HEK293 (cell line): ENCODE measurements at regions not wholly inside any gene's neighbourhood (a gene's known extent, or its start where the extent isn't known, plus 50 kb on each side); places are given as distances from the start of the nearest gene placed in this dataset.

Experiments
- BCL11B ChIP-seq: fragments of 450-650 bp; formaldehyde crosslinking; IDR thresholded peaks from 2 replicates; pipeline ENCODE4 v1.5.1; 2016; ENCODE audit warnings: low read depth, missing biosample characterization, missing genetic modification characterization
- BCL6B ChIP-seq: fragments of 450-650 bp; formaldehyde crosslinking; IDR thresholded peaks from 2 replicates; pipeline ENCODE4 v1.5.1; 2017; ENCODE audit warnings: missing biosample characterization, missing genetic modification characterization
- ELK4 ChIP-seq: IDR thresholded peaks from 2 replicates; pipeline ENCODE4 v1.6.1; 2011; ENCODE audit warnings: mild to moderate bottlenecking, low read depth, low read length, borderline replicate concordance
- GLI4 ChIP-seq: fragments of 450-650 bp; formaldehyde crosslinking; IDR thresholded peaks from 2 replicates; pipeline ENCODE4 v1.5.1; 2016; ENCODE audit warnings: missing biosample characterization, missing genetic modification characterization
- KLF1 ChIP-seq: fragments of 450-650 bp; formaldehyde crosslinking; IDR thresholded peaks from 2 replicates; pipeline ENCODE4 v1.5.1; 2016; ENCODE audit warnings: missing biosample characterization, missing genetic modification characterization
- KLF8 ChIP-seq: fragments of 450-650 bp; formaldehyde crosslinking; IDR thresholded peaks from 2 replicates; pipeline ENCODE4 v1.5.1; 2016; ENCODE audit warnings: missing biosample characterization, missing genetic modification characterization
- PRDM1 ChIP-seq: fragments of 450-650 bp; formaldehyde crosslinking; IDR thresholded peaks from 2 replicates; pipeline ENCODE4; 2016; ENCODE audit warnings: missing biosample characterization, missing genetic modification characterization
- SCRT1 ChIP-seq: fragments of 450-650 bp; formaldehyde crosslinking; IDR thresholded peaks from 2 replicates; pipeline ENCODE4 v1.5.1; 2016; ENCODE audit warnings: missing biosample characterization, missing genetic modification characterization, borderline replicate concordance
- ZBTB11 ChIP-seq: fragments of 450-650 bp; formaldehyde crosslinking; conservative IDR thresholded peaks from 2 replicates; pipeline ENCODE4 v1.5.1; 2016; ENCODE audit warnings: low read depth, missing biosample characterization, missing genetic modification characterization
- ZBTB17 ChIP-seq: fragments of 450-650 bp; formaldehyde crosslinking; IDR thresholded peaks from 2 replicates; pipeline ENCODE4 v1.5.1; 2016; ENCODE audit warnings: missing biosample characterization, missing genetic modification characterization
- ZEB2 ChIP-seq: fragments of 450-650 bp; formaldehyde crosslinking; IDR thresholded peaks from 2 replicates; pipeline ENCODE4 v1.5.1; 2016; ENCODE audit warnings: missing biosample characterization, missing genetic modification characterization
- ZNF174 ChIP-seq: fragments of 450-650 bp; formaldehyde crosslinking; IDR thresholded peaks from 2 replicates; pipeline ENCODE4 v1.5.0; 2017; ENCODE audit warnings: missing biosample characterization, mild to moderate bottlenecking, missing genetic modification characterization
- ZNF19 ChIP-seq: fragments of 450-650 bp; formaldehyde crosslinking; IDR thresholded peaks from 2 replicates; pipeline ENCODE4; 2016; ENCODE audit warnings: missing biosample characterization, missing genetic modification characterization, low read depth
- ZNF221 ChIP-seq: fragments of 450-650 bp; formaldehyde crosslinking; IDR thresholded peaks from 2 replicates; pipeline ENCODE4 v1.5.1; 2017; ENCODE audit warnings: missing biosample characterization, missing genetic modification characterization, borderline replicate concordance
- ZNF24 ChIP-seq: fragments of 450-650 bp; formaldehyde crosslinking; IDR thresholded peaks from 2 replicates; pipeline ENCODE4 v1.5.1; 2016; ENCODE audit warnings: missing biosample characterization, missing genetic modification characterization
- ZNF280D ChIP-seq: fragments of 450-650 bp; formaldehyde crosslinking; IDR thresholded peaks from 2 replicates; pipeline ENCODE4 v1.5.1; 2016; ENCODE audit warnings: missing biosample characterization, missing genetic modification characterization
- ZNF423 ChIP-seq: fragments of 450-650 bp; formaldehyde crosslinking; IDR thresholded peaks from 2 replicates; pipeline ENCODE4 v1.5.1; 2016; ENCODE audit warnings: missing biosample characterization, missing genetic modification characterization
- ZNF488 ChIP-seq: fragments of 450-650 bp; formaldehyde crosslinking; IDR thresholded peaks from 2 replicates; pipeline ENCODE4 v1.5.1; 2016; ENCODE audit warnings: missing biosample characterization, missing genetic modification characterization
- ZNF561 ChIP-seq: fragments of 450-650 bp; IDR thresholded peaks from 2 replicates; pipeline ENCODE4 v1.5.1; 2018; ENCODE audit warnings: missing biosample characterization, missing genetic modification characterization, borderline replicate concordance
- ZNF623 ChIP-seq: fragments of 450-650 bp; formaldehyde crosslinking; IDR thresholded peaks from 2 replicates; pipeline ENCODE4 v1.5.1; 2016; ENCODE audit warnings: missing biosample characterization, missing genetic modification characterization
- ZNF639 ChIP-seq: fragments of 450-650 bp; formaldehyde crosslinking; IDR thresholded peaks from 2 replicates; pipeline ENCODE4 v1.5.1; 2016; ENCODE audit warnings: missing biosample characterization, missing genetic modification characterization
- ZNF664 ChIP-seq: fragments of 450-650 bp; formaldehyde crosslinking; IDR thresholded peaks from 2 replicates; pipeline ENCODE4 v1.5.1; 2016; ENCODE audit warnings: missing biosample characterization, missing genetic modification characterization
- ZNF692 ChIP-seq: fragments of 450-650 bp; formaldehyde crosslinking; IDR thresholded peaks from 2 replicates; pipeline ENCODE4 v1.5.1; 2016; ENCODE audit warnings: missing biosample characterization, missing genetic modification characterization
- ZNF791 ChIP-seq: fragments of 450-650 bp; formaldehyde crosslinking; IDR thresholded peaks from 2 replicates; pipeline ENCODE4 v1.5.1; 2016; ENCODE audit warnings: missing biosample characterization, missing genetic modification characterization
- ZSCAN30 ChIP-seq: fragments of 450-650 bp; IDR thresholded peaks from 2 replicates; pipeline ENCODE4 v1.5.1; 2018; ENCODE audit warnings: missing biosample characterization, mild to moderate bottlenecking, missing genetic modification characterization, moderate library complexity
- ZXDB ChIP-seq: fragments of 450-650 bp; formaldehyde crosslinking; IDR thresholded peaks from 2 replicates; pipeline ENCODE4 v1.5.1; 2016; ENCODE audit warnings: missing biosample characterization, missing genetic modification characterization

- no peak for TF ChIP-seq BCL6B (tag by site-specific recombination)
- 0 out of 2 replicates have a peak, but pooled peaks have one; percentile 36 for TF ChIP-seq ZNF639
- TF ChIP-seq ZNF174 (tag by site-specific recombination): no peak
- TF ChIP-seq ZNF791 (tag by site-specific recombination): no peak
- TF ChIP-seq ZNF664 (tag by site-specific recombination): no peak
- no peak for TF ChIP-seq BCL11B (tag by site-specific recombination)
- no peak for TF ChIP-seq ZNF19
- TF ChIP-seq ZNF488 (tag by site-specific recombination): no peak
- no peak for TF ChIP-seq ZNF221
- no peak for TF ChIP-seq ELK4
- 0 out of 2 replicates have a peak, but pooled peaks have one; percentile 44 for TF ChIP-seq ZNF24 (tag by site-specific recombination)
- TF ChIP-seq ZNF692 (tag by site-specific recombination): no peak
- TF ChIP-seq ZSCAN30 (tag by site-specific recombination): no peak
- TF ChIP-seq PRDM1: no peak
- no peak for TF ChIP-seq ZNF280D (tag by site-specific recombination)
- no peak for TF ChIP-seq ZNF623 (tag by site-specific recombination)
- TF ChIP-seq ZNF561 (tag by site-specific recombination): no peak
- TF ChIP-seq ZNF423 (tag by site-specific recombination): no peak
- no peak for TF ChIP-seq ZXDB (tag by site-specific recombination)
- TF ChIP-seq KLF8 (tag by site-specific recombination): 0 out of 2 replicates have a peak, but pooled peaks have one; percentile 29
- TF ChIP-seq ZBTB17 (tag by site-specific recombination): no peak
- no peak for TF ChIP-seq GLI4 (tag by site-specific recombination)
- TF ChIP-seq ZBTB11 (tag by site-specific recombination): no peak
- TF ChIP-seq ZEB2 (tag by site-specific recombination): peak; percentile 48; the same call in 1 of the 2 replicates
- TF ChIP-seq KLF1 (tag by site-specific recombination): peak; percentile 52; the same call in 1 of the 2 replicates
- no peak for TF ChIP-seq SCRT1 (tag by site-specific recombination)
Observed at GRCh38 chr6:157763129-157763903, 59.7 kb upstream of the SNX9 start (continued).
